GM12865 (cell line): ENCODE measurements at regions not wholly inside any gene's neighbourhood (a gene's known extent, or its start where the extent isn't known, plus 50 kb on each side); places are given as distances from the start of the nearest gene placed in this dataset.
"Not testable (repeated sequence)": the region's sequence is repeated elsewhere in the genome, so short reads cannot be mapped to it uniquely, and the experiment has no call there.

Source experiments
- DNase-seq: peaks from one replicate; pipeline ENCODE4 v3.0.0; 2010; ENCODE audit warnings: low read depth
- H3K4me3 ChIP-seq: 2 replicates; pipeline ENCODE4 v1.5.1; 2011; ENCODE audit warnings: mild to moderate bottlenecking, low read depth, low read length, control low read depth
- TF ChIP-seq, protein P1 (sequence below): IDR thresholded peaks from 2 replicates; pipeline ENCODE4 v1.5.1; 2011; ENCODE audit warnings: low read length, control low read depth, low read depth, inconsistent platforms; ENCODE audit not compliant: insufficient read depth; ENCODE audit errors: missing control alignments

DNA sequence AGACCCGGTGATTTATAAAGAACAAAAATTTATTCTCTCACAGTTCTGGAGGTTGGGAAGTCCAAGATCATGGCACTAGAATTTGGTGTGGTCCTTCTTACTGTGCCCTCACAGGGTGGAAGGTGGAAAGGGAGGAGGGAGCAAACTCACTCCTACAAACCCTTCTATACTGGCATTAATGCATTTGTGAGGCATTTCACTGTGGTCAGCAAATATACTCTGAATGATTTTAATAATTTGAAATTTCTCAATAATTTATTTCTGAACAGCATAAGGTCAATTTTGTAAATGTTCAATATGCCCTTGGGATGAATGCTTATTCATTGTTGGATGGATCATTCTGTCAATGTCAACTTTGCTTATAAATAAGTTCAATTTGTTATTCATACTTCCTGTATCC is 120.6 kb downstream of the GATA6 start:
- no peak overlapping the region for H3K4me3 ChIP-seq
- TF ChIP-seq, protein P1, sequence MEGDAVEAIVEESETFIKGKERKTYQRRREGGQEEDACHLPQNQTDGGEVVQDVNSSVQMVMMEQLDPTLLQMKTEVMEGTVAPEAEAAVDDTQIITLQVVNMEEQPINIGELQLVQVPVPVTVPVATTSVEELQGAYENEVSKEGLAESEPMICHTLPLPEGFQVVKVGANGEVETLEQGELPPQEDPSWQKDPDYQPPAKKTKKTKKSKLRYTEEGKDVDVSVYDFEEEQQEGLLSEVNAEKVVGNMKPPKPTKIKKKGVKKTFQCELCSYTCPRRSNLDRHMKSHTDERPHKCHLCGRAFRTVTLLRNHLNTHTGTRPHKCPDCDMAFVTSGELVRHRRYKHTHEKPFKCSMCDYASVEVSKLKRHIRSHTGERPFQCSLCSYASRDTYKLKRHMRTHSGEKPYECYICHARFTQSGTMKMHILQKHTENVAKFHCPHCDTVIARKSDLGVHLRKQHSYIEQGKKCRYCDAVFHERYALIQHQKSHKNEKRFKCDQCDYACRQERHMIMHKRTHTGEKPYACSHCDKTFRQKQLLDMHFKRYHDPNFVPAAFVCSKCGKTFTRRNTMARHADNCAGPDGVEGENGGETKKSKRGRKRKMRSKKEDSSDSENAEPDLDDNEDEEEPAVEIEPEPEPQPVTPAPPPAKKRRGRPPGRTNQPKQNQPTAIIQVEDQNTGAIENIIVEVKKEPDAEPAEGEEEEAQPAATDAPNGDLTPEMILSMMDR = no peak
- DNase-seq = no peak

- no peak overlapping the region for H3K4me3 ChIP-seq
- TF ChIP-seq, protein P1 = no peak
- no peak for DNase-seq
These were observed 117.2 kb downstream of the GATA6 start for GRCh38 chr18:22286585-22286984.

DNA sequence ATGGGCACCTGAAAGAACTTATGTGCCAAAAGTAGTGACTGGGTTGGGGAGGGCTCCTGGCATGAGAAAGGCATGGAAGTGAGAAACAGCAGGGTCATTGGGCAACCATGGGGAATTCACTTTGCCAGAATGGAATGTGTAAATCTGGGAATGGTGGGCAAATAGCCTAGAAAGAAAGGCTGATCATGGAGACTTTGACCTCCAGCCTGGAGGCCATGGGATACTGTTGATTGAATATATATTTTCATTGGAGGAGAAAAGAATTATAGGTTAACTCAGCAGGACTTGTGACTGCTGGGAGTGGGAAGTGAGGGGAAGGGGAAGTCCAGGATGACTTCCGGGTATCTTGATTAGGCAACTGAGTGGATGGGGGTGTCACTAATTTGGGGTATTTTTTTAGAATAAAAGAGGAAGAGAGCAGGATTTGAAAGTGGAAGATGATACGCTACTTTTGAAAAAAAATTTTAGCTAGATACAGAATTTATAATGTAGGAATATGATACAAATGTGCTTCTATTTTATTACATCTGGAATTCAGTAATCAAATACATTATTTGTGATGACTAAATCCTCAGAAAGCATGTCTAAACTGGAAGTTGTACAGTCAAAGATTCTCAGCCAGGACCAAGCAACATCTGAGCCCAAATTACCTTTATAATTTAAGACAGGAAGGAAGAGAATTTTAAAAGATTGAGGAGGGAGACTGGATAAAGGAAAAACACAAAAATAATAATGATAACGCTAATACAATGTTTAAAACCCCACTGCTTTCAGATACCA is 116.2 kb downstream of the GATA6 start:
- H3K4me3 ChIP-seq = no peak overlapping the region
- TF ChIP-seq, protein P1 = no peak
- DNase-seq = no peak

DNA sequence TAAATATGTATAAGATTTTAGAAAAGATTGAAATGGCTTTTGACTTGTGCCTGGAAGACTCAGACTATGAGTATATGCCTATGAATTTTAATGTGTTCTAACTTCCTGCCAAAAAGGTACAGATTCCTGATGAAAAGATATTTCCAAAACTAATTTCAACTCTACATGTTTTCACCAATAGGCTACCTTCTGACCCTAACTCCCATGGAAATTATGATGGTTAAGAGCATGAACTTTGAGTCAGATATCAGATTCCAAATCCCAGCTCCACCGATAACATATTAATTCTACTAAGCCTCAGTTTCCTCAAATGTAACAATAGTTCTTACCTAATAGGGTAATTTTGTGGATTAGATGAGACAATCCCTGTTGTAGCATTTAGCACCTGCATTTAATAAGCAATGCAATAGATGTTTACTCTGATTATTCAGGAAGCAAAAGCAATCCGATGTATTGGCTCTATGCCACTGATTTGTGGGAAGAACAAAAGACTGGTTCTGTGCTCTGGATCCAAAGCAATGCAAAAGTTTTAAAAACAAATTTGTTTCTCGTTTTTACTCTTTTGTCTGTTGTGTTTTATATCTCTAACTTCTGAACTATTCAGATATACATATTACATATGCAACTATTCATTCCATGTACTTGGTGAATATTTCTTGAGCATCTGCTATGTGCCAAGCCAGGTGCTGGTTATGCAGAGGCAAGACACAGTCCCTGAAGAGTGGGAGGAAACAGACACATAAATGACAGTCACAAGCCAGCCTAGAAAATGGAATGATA is 115.4 kb downstream of the GATA6 start:
- no peak overlapping the region for H3K4me3 ChIP-seq
- TF ChIP-seq, protein P1 = no peak
- DNase-seq = no peak

DNA sequence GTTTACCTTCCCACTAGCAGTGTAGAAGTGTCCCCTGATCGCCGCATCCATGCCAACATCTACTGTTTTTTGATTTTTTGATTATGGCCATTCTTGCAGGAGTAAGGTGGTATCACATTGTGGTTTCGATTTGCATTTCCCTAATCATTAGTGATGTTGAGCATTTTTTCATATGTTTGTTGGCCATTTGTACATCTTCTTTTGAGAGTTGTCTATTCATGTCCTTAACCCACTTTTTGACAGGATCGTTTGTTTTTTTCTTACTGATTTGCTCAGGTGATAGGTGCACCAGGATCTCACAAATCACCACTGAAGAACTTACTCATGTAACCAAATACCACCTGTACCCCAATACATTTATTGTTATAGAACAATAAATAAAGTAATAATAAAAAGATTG is 114.5 kb downstream of the GATA6 start:
- not testable (repeated sequence) for DNase-seq, H3K4me3 ChIP-seq

DNA sequence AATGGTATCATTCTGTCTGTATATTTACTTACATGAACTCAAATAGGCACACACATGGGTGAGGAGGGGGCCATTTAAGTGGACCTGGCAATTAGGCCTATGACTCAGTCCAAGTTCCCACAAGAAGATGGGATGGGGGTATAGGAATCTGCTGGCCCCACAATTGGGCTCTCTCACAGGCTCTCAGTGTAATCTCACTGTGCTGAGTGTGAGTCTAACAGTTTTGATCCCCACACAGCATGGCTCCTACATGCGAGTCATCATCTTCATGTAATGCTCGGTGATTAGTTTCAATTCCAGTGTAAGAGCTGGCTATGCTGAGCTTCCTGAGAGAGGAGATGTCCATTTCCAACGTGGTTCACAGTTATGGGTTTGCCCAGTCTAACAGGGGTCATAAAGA is 114.0 kb downstream of the GATA6 start:
- no peak for DNase-seq
- TF ChIP-seq, protein P1 = no peak

DNA sequence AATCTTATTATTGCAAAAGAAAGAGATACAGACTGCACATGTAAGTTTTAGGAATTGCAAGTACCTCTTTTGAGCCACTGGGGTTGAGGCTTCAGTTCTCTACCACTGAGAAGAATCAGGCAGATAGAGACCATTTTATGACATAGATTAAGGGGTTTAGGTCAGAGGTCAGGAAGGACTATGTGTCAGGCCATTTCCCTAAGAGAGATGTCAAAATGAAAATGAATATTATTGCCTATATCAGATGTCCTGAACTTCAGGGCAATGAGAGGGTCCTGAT is 113.7 kb downstream of the GATA6 start:
- DNase-seq = no peak
- TF ChIP-seq, protein P1 = no peak
- no peak overlapping the region for H3K4me3 ChIP-seq

More for the DNA sequence above, 114.0 kb downstream of the GATA6 start:
- no peak overlapping the region for H3K4me3 ChIP-seq
